KMS-11 (cell line): ENCODE measurements at regions not wholly inside any gene's neighbourhood (a gene's known extent, or its start where the extent isn't known, plus 50 kb on each side); places are given as distances from the start of the nearest gene placed in this dataset.

Experiments
- H2AFZ ChIP-seq: fragments of 200-600 bp; sonication (generic); 2 replicates; pipeline ENCODE4 v1.6.1; 2016; ENCODE audit warnings: antibody characterized with exemption, mixed run types, low read depth
- H3K27ac ChIP-seq: fragments of 200-600 bp; sonication (generic); 2 replicates; pipeline ENCODE4 v1.6.1; 2016; ENCODE audit warnings: mild to moderate bottlenecking, mixed run types
- H3K27me3 ChIP-seq: fragments of 200-600 bp; sonication (generic); 2 replicates; pipeline ENCODE4 v1.6.1; 2017; ENCODE audit warnings: mild to moderate bottlenecking, low read depth, mixed run types, moderate library complexity; ENCODE audit not compliant: insufficient read depth
- H3K36me3 ChIP-seq: fragments of 200-600 bp; sonication (generic); 2 replicates; pipeline ENCODE4 v1.6.1; 2017; ENCODE audit warnings: mild to moderate bottlenecking, mixed run types; ENCODE audit not compliant: insufficient read depth
- H3K4me1 ChIP-seq: fragments of 200-600 bp; sonication (generic); 2 replicates; pipeline ENCODE4 v1.6.1; 2016; ENCODE audit warnings: mild to moderate bottlenecking, low read depth, mixed run types; ENCODE audit not compliant: poor library complexity, severe bottlenecking
- H3K4me2 ChIP-seq: fragments of 200-600 bp; sonication (generic); 2 replicates; pipeline ENCODE4 v1.7.0; 2016; ENCODE audit warnings: mild to moderate bottlenecking, mixed run types
- H3K4me3 ChIP-seq: fragments of 200-600 bp; sonication (generic); IDR thresholded peaks from 2 replicates; pipeline ENCODE4 v1.6.1; 2017; ENCODE audit warnings: low read depth, low read length, mixed read lengths; ENCODE audit not compliant: insufficient read depth
- H3K79me2 ChIP-seq: fragments of 200-600 bp; sonication (generic); 2 replicates; pipeline ENCODE4 v1.6.1; 2016; ENCODE audit warnings: low read depth, mixed run types; ENCODE audit not compliant: insufficient read depth
- H3K9ac ChIP-seq: fragments of 200-600 bp; sonication (generic); 2 replicates; pipeline ENCODE4 v1.6.1; 2016; ENCODE audit warnings: mild to moderate bottlenecking, mixed run types
- H4K20me1 ChIP-seq: fragments of 200-600 bp; sonication (generic); 2 replicates; pipeline ENCODE4 v1.6.1; 2016; ENCODE audit warnings: mild to moderate bottlenecking, mixed run types; ENCODE audit not compliant: insufficient read depth
- CTCF ChIP-seq: fragments of 200-600 bp; sonication (generic); conservative IDR thresholded peaks from 2 replicates; pipeline ENCODE4 v1.6.1; 2017; ENCODE audit warnings: low read depth, mild to moderate bottlenecking, antibody characterized with exemption, low read length, moderate library complexity, mixed read lengths

DNA sequence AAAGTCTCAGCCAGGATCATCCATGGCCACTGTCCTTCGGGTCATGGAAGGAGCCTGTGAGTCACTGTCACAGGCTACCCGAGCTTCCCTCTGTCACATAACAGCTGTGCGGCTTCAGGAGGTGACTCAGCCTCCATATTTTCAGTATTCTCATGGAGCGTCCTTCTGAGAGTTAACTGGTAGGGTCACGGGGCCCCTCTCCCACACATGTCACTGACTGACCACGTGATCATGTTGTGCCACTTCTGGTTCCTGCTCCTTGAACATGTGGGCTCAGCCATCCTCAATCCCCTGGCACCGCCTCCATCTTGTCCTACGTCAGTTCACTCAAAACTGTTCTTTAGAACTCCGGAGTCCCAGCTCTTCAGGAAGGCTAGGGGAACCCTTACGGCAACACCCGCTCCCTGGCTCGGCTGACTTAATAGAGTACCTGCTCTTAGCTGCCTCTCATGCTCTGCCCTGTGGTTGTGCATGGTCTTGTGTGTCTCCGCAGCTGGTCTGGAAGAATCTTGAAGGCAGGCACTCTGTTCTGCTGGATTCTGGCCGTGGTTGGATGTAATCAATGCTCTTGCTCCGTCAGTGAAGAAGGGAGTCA lies 182.8 kb downstream of the ICE1 start:
- H2AFZ ChIP-seq, result no peak overlapping the region
- no peak overlapping the region for H3K4me3 ChIP-seq
- H3K4me2 ChIP-seq, result no peak overlapping the region
- H3K79me2 ChIP-seq, result no peaks in the 10 kb centered on the region
- no peak overlapping the region for H3K27ac ChIP-seq
- H3K4me1 ChIP-seq, result no peaks in the 10 kb centered on the region
- H3K9ac ChIP-seq, result no peak overlapping the region
- H3K36me3 ChIP-seq, result no peaks in the 10 kb centered on the region
- no peaks in the 10 kb centered on the region for H4K20me1 ChIP-seq
- no peak for TF ChIP-seq CTCF
- no peaks in the 10 kb centered on the region for H3K27me3 ChIP-seq

- H3K4me2 ChIP-seq, result no peak overlapping the region
- no peak overlapping the region for H2AFZ ChIP-seq
- no peaks in the 10 kb centered on the region for H3K27me3 ChIP-seq
- H3K27ac ChIP-seq, result no peak overlapping the region
- H3K9ac ChIP-seq, result no peak overlapping the region
- no peaks in the 10 kb centered on the region for H3K79me2 ChIP-seq
- no peaks in the 10 kb centered on the region for H4K20me1 ChIP-seq
- H3K4me1 ChIP-seq, result no peaks in the 10 kb centered on the region
- no peak overlapping the region for H3K4me3 ChIP-seq
- TF ChIP-seq CTCF, result no peak
- no peaks in the 10 kb centered on the region for H3K36me3 ChIP-seq
Observed at GRCh38 chr5:5602554-5602953, 180.1 kb downstream of the ICE1 start.

DNA sequence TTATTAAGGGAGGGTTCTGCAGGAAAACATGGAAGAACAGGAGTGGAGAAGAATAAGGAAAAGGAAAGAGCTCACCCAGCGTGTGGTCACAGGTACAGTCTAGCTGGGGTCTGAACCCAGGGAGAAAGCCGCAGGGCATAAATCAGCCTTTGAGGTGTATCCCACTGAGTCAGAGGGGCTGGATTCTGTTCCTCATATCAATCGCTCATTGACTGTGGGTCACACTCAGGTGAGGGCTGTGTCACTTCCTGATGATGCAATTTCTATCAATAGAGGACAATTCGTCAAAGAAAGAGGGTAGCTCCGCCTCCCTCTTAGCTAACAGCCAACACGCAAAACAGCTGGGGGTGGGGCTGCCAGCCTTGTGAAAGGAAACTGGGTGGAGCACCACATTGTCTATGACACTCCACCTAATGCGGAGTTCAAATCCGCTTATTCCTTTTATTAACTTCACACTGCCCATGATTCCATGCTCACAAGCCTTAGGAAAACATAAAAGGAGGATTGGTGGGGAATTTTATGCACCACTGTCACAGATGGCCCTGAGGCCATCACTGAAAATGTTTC lies 176.2 kb downstream of the ICE1 start:
- Histone ChIP-seq H3K36me3 (no peaks in the 10 kb centered on the region), H3K4me3 (no peak overlapping the region), H4K20me1 (no peaks in the 10 kb centered on the region), H3K4me2 (no peak overlapping the region), H3K27me3 (no peaks in the 10 kb centered on the region), H3K9ac (no peak overlapping the region), H3K27ac (no peak overlapping the region), H3K4me1 (no peaks in the 10 kb centered on the region), H3K79me2 (no peaks in the 10 kb centered on the region), H2AFZ (no peak overlapping the region)
- TF ChIP-seq CTCF, result no peak

DNA sequence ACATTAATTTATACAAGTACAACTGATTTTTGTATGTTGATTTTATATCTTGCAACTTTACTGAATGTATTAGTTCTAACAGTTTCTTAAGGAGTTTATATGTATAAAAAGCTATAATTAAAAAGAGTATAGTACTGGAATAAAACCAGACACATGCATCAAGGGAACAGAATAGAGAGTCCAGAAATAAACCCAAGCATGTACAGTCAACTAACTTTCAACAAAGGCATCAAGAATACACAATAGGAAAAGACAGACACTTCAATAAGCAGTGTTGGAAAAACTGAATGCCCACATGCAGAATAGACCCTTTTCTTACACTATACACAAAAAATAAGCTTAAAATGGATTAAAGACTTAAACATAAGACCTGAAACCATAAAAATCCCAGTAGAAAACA lies 170.9 kb downstream of the ICE1 start:
- Histone ChIP-seq H3K27ac (no peak overlapping the region), H3K4me1 (no peaks in the 10 kb centered on the region), H3K79me2 (no peaks in the 10 kb centered on the region), H2AFZ (no peak overlapping the region), H3K4me2 (no peak overlapping the region), H3K27me3 (no peaks in the 10 kb centered on the region), H3K36me3 (no peaks in the 10 kb centered on the region), H3K9ac (no peak overlapping the region), H4K20me1 (no peaks in the 10 kb centered on the region), H3K4me3 (no peak overlapping the region)
- no peak for TF ChIP-seq CTCF
